ENCODE measurements at regions not wholly inside any gene's neighbourhood (a gene's known extent, or its start where the extent isn't known, plus 50 kb on each side); places are given as distances from the start of the nearest gene placed in this dataset.

GRCh38 chr5:74272831-74273451 is 367.6 kb downstream of the ENC1 start:
- WGBS = 45% methylated on average over 8 of the region's 8 CpGs
- Histone ChIP-seq H3K4me3 (ENCODE audit: low read depth, low read length) (no peak overlapping the region), H3K27ac (ENCODE audit: low read depth) (no peak overlapping the region), H3K36me3 (ENCODE audit: insufficient read depth) (no peaks in the 10 kb centered on the region), H3K4me1 (ENCODE audit: insufficient read depth) (no peaks in the 10 kb centered on the region)
- DNase-seq (ENCODE audit: extremely low spot score) = no peak

- Histone ChIP-seq H3K4me3 (ENCODE audit: low read depth, low read length) (no peak overlapping the region), H3K36me3 (ENCODE audit: insufficient read depth) (no peaks in the 10 kb centered on the region), H3K4me1 (ENCODE audit: insufficient read depth) (no peaks in the 10 kb centered on the region), H3K27ac (ENCODE audit: low read depth) (no peak overlapping the region)
- no peak for DNase-seq (ENCODE audit: extremely low spot score)
- 79% methylated on average over 2 of the region's 2 CpGs for WGBS
Measured at GRCh38 chr5:74272024-74272775, 368.3 kb downstream of the ENC1 start.

- Histone ChIP-seq H3K4me1 (ENCODE audit: insufficient read depth) (no peaks in the 10 kb centered on the region), H3K36me3 (ENCODE audit: insufficient read depth) (no peaks in the 10 kb centered on the region), H3K4me3 (ENCODE audit: low read depth, low read length) (no peak overlapping the region), H3K27ac (ENCODE audit: low read depth) (no peak overlapping the region)
- 91% methylated on average over 5 of the region's 5 CpGs for WGBS
- DNase-seq (ENCODE audit: extremely low spot score) = no peak
Measured at GRCh38 chr5:74268297-74268696, 372.2 kb downstream of the ENC1 start.

GRCh38 chr5:74266836-74267235 is 373.7 kb downstream of the ENC1 start:
- no peaks in the 10 kb centered on the region for H3K36me3 ChIP-seq (ENCODE audit: insufficient read depth)
- no peak overlapping the region for H3K27ac ChIP-seq (ENCODE audit: low read depth)
- no peak overlapping the region for H3K4me3 ChIP-seq (ENCODE audit: low read depth, low read length)
- H3K4me1 ChIP-seq (ENCODE audit: insufficient read depth) = no peaks in the 10 kb centered on the region
- DNase-seq (ENCODE audit: extremely low spot score) = no peak
- 95% methylated on average over 5 of the region's 5 CpGs for whole genome bisulfite sequencing

- WGBS = 86% methylated on average over 2 of the region's 2 CpGs
- H3K4me3 ChIP-seq (ENCODE audit: low read depth, low read length) = no peak overlapping the region
- H3K4me1 ChIP-seq (ENCODE audit: insufficient read depth) = no peaks in the 10 kb centered on the region
- no peak overlapping the region for H3K27ac ChIP-seq (ENCODE audit: low read depth)
- no peaks in the 10 kb centered on the region for H3K36me3 ChIP-seq (ENCODE audit: insufficient read depth)
- DNase-seq (ENCODE audit: extremely low spot score) = no peak
Measured at GRCh38 chr5:74266132-74266531, 374.4 kb downstream of the ENC1 start.

- no peak for DNase-seq (ENCODE audit: extremely low spot score)
Measured at GRCh38 chr5:74262544-74263207, 377.9 kb downstream of the ENC1 start.

GRCh38 chr5:74261866-74262265 is 378.7 kb downstream of the ENC1 start:
- DNase-seq (ENCODE audit: extremely low spot score) = no peak
- WGBS = 61% methylated on average over 3 of the region's 3 CpGs
- Histone ChIP-seq H3K36me3 (ENCODE audit: insufficient read depth) (no peaks in the 10 kb centered on the region), H3K4me3 (ENCODE audit: low read depth, low read length) (no peak overlapping the region), H3K27ac (ENCODE audit: low read depth) (no peak overlapping the region), H3K4me1 (ENCODE audit: insufficient read depth) (no peaks in the 10 kb centered on the region)

More at GRCh38 chr5:74262544-74263207, 377.9 kb downstream of the ENC1 start:
- Histone ChIP-seq H3K4me3 (ENCODE audit: low read depth, low read length) (no peak overlapping the region), H3K4me1 (ENCODE audit: insufficient read depth) (no peaks in the 10 kb centered on the region), H3K36me3 (ENCODE audit: insufficient read depth) (no peaks in the 10 kb centered on the region), H3K27ac (ENCODE audit: low read depth) (no peak overlapping the region)
- WGBS = 95% methylated on average over 1 of the region's 1 CpG

GRCh38 chr5:74261421-74261820 is 379.1 kb downstream of the ENC1 start:
- Histone ChIP-seq H3K27ac (ENCODE audit: low read depth) (no peak overlapping the region), H3K36me3 (ENCODE audit: insufficient read depth) (no peaks in the 10 kb centered on the region), H3K4me3 (ENCODE audit: low read depth, low read length) (no peak overlapping the region), H3K4me1 (ENCODE audit: insufficient read depth) (no peaks in the 10 kb centered on the region)
- DNase-seq (ENCODE audit: extremely low spot score) = no peak
- 59% methylated on average over 3 of the region's 3 CpGs for WGBS

- DNase-seq (ENCODE audit: extremely low spot score) = no peak
- WGBS = 98% methylated on average over 7 of the region's 7 CpGs
- no peaks in the 10 kb centered on the region for H3K36me3 ChIP-seq (ENCODE audit: insufficient read depth)
Measured at GRCh38 chr5:74259572-74259971, 381.0 kb downstream of the ENC1 start.

GRCh38 chr5:74258314-74258665 is 382.2 kb downstream of the ENC1 start:
- H3K36me3 ChIP-seq (ENCODE audit: insufficient read depth) = no peaks in the 10 kb centered on the region
- H3K27ac ChIP-seq (ENCODE audit: low read depth) = no peak overlapping the region
- no peak for DNase-seq (ENCODE audit: extremely low spot score)
- no peaks in the 10 kb centered on the region for H3K4me1 ChIP-seq (ENCODE audit: insufficient read depth)
- H3K4me3 ChIP-seq (ENCODE audit: low read depth, low read length) = no peak overlapping the region

More at GRCh38 chr5:74259572-74259971, 381.0 kb downstream of the ENC1 start:
- Histone ChIP-seq H3K27ac (ENCODE audit: low read depth) (no peak overlapping the region), H3K4me3 (ENCODE audit: low read depth, low read length) (no peak overlapping the region), H3K4me1 (ENCODE audit: insufficient read depth) (no peaks in the 10 kb centered on the region)

- DNase-seq (ENCODE audit: extremely low spot score) = peak; percentile 79
- Histone ChIP-seq H3K4me1 (ENCODE audit: insufficient read depth) (no peaks in the 10 kb centered on the region), H3K36me3 (ENCODE audit: insufficient read depth) (no peaks in the 10 kb centered on the region), H3K27ac (ENCODE audit: low read depth) (peak overlapping the region; percentile 43), H3K4me3 (ENCODE audit: low read depth, low read length) (no peak overlapping the region)
- 25% methylated on average over 6 of the region's 6 CpGs for WGBS
Measured at GRCh38 chr5:74257645-74258313, 382.7 kb downstream of the ENC1 start.

- H3K4me1 ChIP-seq (ENCODE audit: insufficient read depth) = no peaks in the 10 kb centered on the region
- H3K4me3 ChIP-seq (ENCODE audit: low read depth, low read length) = no peak overlapping the region
- peak overlapping the region; percentile 78 for H3K27ac ChIP-seq (ENCODE audit: low read depth)
- DNase-seq (ENCODE audit: extremely low spot score) = no peak
- WGBS = 54% methylated on average over 5 of the region's 5 CpGs
- no peaks in the 10 kb centered on the region for H3K36me3 ChIP-seq (ENCODE audit: insufficient read depth)
Measured at GRCh38 chr5:74257060-74257527, 383.4 kb downstream of the ENC1 start.

GRCh38 chr5:74255692-74256392 is 384.7 kb downstream of the ENC1 start:
- WGBS = 95% methylated on average over 6 of the region's 6 CpGs
- Histone ChIP-seq H3K4me3 (ENCODE audit: low read depth, low read length) (no peak overlapping the region), H3K4me1 (ENCODE audit: insufficient read depth) (no peaks in the 10 kb centered on the region), H3K36me3 (ENCODE audit: insufficient read depth) (no peaks in the 10 kb centered on the region), H3K27ac (ENCODE audit: low read depth) (no peak overlapping the region)
- no peak for DNase-seq (ENCODE audit: extremely low spot score)
